SK-N-MC (cell line): ENCODE measurements at regions not wholly inside any gene's neighbourhood (a gene's known extent, or its start where the extent isn't known, plus 50 kb on each side); places are given as distances from the start of the nearest gene placed in this dataset.
"Not testable (repeated sequence)": the region's sequence is repeated elsewhere in the genome, so short reads cannot be mapped to it uniquely, and the experiment has no call there.

ENCODE experiments used
- EZH2 ChIP-seq: fragments of 200-600 bp; sonication (generic); IDR thresholded peaks from one replicate; pipeline ENCODE4 v1.6.1; 2017; ENCODE audit warnings: antibody characterized with exemption
- FOXP2 ChIP-seq: optimal IDR thresholded peaks from 2 replicates; pipeline ENCODE3; 2011; ENCODE audit warnings: mild to moderate bottlenecking, moderate library complexity; ENCODE audit not compliant: insufficient read depth; ENCODE audit errors: extremely low read length, control extremely low read depth
- POLR2AphosphoS5 ChIP-seq: IDR thresholded peaks from 2 replicates; pipeline ENCODE4 v1.6.1; 2012; ENCODE audit warnings: mild to moderate bottlenecking, low read depth, low read length, borderline replicate concordance

- not testable (repeated sequence) for TF ChIP-seq EZH2, POLR2AphosphoS5, FOXP2
Measured at GRCh38 chr5:34205347-34205746, 162.3 kb upstream of the C1QTNF3 start.
